NCI-H2227 (cell line): ENCODE measurements at regions not wholly inside any gene's neighbourhood (a gene's known extent, or its start where the extent isn't known, plus 50 kb on each side); places are given as distances from the start of the nearest gene placed in this dataset.

ENCODE experiments used
- DNase-seq: peaks from one replicate; lab custom pipeline; 2025; ENCODE audit not compliant: unreplicated experiment; lab: John Stamatoyannopoulos, UW

DNA sequence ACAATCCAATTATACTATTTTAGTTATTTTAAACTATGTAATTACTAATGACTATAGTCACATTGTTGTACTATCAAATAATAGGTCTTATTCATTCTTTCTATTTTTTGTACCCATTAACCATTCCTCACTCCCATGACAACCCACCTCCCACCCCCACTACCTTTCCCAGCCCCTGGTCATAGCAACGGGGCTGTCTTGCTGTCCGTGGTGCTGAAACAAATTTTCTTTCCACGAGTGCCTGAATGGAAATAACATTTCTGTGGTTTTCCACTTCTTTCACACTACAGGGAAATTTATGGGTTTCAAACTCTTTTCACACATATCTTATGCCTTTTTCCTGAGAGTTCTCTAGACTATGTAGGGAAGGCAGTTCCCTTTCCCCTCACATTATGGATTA lies 326.6 kb downstream of the PHKB start:
- DNase-seq = no peak

DNA sequence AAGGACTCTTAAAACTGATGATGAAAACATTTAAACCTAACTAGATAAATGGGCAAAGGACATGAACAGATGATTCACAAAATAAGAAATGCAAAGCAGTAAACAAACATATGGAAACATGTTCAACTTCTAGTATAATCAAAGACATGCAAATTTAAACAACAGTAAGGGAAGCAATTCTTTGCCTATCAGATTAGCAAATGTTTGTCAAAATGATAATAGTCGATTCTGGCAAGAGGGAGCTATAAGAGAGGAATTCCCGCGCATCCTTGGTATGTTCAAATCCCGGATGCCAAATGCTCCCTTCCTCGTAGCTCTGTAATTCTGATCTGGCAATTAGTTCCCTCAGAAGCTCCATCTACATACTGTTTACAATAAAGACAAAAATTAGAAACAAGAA lies 320.5 kb downstream of the PHKB start:
- no peak for DNase-seq

DNA sequence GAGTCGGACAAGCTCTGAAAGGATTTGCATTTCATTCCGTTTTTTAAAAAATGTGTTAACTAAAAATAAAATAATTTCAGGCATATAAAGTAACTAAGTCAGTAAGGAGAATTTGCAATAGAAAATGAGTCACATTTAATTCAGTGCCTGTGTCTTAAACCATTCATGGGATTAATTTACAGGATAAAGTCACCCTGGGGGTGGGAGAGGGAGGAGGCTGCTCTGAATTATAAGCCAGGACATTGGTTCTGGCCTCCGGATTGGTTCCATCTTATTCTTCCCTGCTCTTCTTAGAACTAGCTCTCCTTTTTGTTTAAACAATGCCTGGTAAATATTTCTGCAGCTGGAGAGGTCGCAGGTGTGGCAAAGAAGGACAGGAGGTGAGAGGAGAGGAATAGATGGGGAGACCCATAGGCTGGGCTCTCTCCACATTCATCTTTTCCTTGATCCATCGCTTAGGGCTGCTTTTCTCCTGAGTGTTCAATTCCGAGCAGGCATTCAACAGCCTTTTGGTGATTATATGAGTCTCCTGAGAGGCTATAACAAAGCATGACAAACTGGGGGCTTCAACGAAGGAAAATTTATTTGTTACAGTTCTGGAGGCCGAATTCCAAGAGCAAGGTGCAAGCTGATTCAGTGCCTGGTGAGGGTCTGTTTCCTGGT lies 319.2 kb downstream of the PHKB start:
- DNase-seq = no peak

DNA sequence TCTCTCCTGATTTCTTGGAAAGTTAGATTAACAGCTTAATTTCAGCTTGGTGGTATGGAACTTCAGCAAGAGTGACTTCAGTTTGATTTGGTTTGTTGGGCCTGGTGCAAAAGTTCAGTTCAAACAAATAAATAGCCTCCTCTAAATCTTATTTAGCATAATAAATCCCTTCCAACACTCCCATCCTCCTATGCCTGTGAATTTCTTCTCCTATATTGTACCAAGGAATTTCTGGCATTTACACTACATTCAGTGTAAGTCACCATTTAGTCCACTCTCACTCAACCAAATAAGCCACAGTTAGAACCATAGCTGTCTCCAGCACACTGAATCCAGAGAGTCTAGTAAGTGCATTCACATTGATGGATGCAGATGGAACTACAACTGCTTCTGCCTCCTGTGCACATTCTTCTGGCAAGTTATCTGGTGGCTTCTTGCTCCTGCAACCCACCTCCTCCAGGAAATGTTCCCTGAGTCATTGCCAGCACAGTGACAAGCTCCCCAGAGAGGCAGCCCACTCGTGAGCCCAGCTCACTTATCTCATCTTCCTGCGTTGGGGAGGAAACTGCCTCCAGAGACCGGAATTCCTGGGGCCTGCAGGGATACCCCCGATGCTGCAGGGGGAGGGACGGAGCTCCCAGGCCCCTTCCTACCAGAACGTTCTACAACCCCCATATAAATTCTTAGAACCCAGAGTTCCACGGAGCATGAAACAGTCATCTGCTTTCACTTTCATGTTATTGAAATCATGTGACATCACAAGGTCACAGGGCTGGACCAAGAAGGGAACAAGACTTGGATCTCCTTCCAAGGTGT lies 318.3 kb downstream of the PHKB start:
- no peak for DNase-seq

DNA sequence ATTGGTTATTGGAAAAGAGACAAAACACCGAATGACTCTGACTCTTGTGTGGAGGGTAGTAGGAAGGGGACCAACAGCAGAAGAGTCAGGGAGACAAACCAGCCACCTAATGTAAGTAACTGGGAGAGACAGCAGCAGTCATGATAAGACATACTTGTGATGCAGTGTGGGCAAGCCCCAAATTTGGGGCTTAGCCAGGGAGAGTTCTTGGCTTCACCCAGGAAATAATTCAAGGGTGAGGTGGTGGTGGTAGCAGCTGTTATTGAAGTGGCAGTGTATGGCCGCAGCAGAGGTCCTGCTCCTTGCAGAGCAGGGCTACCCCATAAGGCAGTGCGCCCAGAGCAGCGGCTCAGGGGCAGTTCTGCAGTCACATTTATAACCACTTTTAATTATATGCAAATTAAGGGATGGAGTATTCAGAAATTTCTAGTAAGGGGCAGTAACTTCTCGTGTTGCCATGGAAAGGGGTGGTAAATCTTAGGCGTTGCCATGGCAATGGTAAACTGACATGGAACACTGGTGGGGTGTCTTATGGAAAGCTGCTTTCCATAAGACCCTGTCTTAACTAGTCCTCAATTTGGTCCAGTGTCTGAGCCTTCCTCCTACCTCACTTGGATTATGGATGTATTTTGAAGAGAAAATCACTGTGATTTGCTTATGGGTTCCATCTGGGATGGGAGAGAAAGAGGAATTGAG lies 317.1 kb downstream of the PHKB start:
- no peak for DNase-seq

DNA sequence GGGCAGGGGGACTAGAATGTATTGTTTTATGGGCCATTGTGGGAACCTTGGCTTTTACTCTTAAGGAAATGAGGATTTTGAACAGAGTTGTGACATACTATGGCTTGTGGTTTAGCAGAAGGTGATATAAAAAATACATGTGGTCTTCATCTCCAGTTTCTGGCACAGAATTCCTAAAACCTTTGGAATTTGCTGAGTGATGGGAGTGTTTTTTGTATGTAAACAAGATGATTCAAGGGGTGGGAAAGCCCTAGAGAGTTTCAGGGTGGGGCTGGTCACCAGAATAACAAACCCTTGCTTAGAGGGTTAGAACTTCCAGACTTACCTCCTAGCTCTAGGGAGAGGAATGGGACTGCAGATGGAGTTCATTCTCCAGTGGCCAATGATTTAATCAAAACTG lies 316.1 kb downstream of the PHKB start:
- no peak for DNase-seq

DNA sequence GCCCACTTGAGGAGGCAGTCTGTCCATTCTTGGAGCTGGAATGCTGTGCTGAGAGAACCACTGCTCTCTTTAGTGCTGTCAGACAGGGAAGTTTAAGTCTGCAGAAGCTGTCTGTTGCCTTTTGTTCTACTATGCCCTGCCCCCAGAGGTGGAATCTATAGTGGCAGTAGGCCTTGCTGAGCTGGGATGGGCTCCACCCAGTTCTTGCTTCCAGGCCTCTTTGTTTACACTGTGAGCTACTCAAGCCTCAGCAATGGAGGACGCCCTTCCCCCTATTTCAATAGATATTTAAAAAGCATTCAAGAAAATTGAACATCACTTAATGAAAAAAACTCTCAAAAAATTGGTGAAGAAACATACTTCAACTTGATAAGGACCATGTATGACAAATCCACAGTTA lies 313.5 kb downstream of the PHKB start:
- no peak for DNase-seq

DNA sequence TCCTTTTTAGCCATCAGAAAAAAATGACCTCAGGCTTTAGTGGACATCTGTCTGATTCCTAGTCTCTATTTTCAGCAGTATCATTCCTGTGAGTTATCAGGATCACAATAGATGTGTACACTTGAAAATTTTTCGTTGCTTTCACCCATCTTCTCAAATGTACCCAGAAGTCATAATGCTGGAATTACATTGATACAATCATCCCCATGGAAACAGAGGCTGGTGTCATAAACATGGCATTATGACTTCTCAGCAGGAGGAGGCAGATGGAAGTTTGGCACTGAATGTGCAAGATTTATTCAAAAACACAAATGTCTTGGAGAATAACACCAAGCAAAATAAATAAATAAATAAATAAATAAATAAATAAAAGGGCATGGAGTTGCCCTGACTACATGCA lies 292.5 kb downstream of the PHKB start:
- DNase-seq = peak; percentile 7
